ENCODE measurements at regions not wholly inside any gene's neighbourhood (a gene's known extent, or its start where the extent isn't known, plus 50 kb on each side); places are given as distances from the start of the nearest gene placed in this dataset.

DNA sequence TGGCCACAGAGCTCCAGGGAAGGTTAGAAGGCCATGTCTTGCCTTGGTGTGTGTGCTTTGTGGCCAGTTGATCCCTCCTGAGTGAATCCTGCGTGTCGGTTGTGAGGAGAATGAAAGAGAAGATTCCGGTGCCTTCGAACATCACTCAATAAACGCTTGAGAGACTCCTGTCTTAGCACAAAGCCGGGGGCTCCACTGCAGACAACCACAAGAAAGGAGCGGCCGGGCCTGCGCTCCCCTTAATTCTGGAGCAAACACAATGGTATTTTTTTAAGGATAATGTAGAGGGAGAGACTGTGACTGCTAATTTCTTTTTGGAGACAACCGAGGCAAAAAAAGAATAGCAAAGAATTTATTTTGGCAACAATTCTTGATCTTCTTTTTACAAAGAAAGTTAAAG lies 286.8 kb upstream of the SHH start:
- no peaks in the 10 kb centered on the region for H3K4me1 ChIP-seq (ENCODE audit: control insufficient read depth, insufficient read depth, low read length)
- no peaks in the 10 kb centered on the region for H3K27me3 ChIP-seq (replicated peaks; ENCODE audit: control insufficient read depth, insufficient read depth, low read length)
- H3K9ac ChIP-seq (ENCODE audit: low read length): no peak overlapping the region
- no peak overlapping the region for H3K4me3 ChIP-seq (ENCODE audit: low read length)
- no peak for DNase-seq (ENCODE audit: low read depth)
- H3K9me3 ChIP-seq (ENCODE audit: control insufficient read depth, low read length): no peaks in the 10 kb centered on the region
- H3K36me3 ChIP-seq (ENCODE audit: control insufficient read depth, insufficient read depth, low read length, severe bottlenecking): no peaks in the 10 kb centered on the region

DNA sequence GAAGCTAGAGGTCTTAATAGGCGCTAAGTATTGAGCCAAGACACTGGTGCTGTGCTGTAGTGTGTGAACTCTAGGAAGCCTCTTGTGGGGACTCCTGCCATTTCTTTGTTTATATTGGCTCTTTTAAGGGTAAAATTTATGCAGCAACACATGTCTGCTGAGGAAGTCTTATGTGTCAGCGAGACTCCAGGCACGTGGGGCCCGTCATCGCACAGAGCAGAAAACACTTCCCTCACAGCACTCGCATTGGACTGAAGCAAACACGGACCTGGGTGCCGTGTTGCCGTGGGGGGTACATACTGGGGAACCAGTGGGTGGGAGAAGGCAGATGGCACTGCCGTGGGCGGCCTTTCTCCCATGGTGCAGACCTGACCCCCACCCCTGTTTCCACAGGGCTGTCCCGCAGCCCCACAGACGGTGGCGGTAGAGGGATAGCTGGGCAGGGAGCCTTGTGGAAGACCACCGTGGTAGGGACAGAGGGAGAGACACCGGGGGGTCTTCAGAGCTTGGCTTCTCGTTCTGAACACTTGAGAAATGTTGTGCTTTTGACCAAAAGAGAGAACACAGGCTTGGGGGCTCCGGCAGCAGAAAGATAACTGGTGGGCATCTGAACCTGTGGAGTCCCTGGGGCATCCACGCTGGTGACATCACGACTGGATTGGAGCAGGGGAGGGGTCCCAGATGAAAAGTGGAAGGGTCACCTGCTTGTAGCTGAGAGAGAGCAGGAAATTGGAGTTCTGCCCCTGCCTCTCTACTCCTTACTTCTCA lies 284.7 kb upstream of the SHH start:
- no peak for DNase-seq (ENCODE audit: low read depth)
- no peaks in the 10 kb centered on the region for H3K36me3 ChIP-seq (ENCODE audit: control insufficient read depth, insufficient read depth, low read length, severe bottlenecking)
- no peak overlapping the region for H3K4me3 ChIP-seq (ENCODE audit: low read length)
- no peaks in the 10 kb centered on the region for H3K4me1 ChIP-seq (ENCODE audit: control insufficient read depth, insufficient read depth, low read length)
- H3K27me3 ChIP-seq (replicated peaks; ENCODE audit: control insufficient read depth, insufficient read depth, low read length): no peaks in the 10 kb centered on the region
- no peaks in the 10 kb centered on the region for H3K9me3 ChIP-seq (ENCODE audit: control insufficient read depth, low read length)
- H3K9ac ChIP-seq (ENCODE audit: low read length): no peak overlapping the region

- Histone ChIP-seq H3K9ac (ENCODE audit: low read length) (no peak overlapping the region), H3K27me3 (replicated peaks; ENCODE audit: control insufficient read depth, insufficient read depth, low read length) (no peaks in the 10 kb centered on the region), H3K4me1 (ENCODE audit: control insufficient read depth, insufficient read depth, low read length) (no peaks in the 10 kb centered on the region), H3K4me3 (ENCODE audit: low read length) (no peak overlapping the region), H3K9me3 (ENCODE audit: control insufficient read depth, low read length) (no peaks in the 10 kb centered on the region), H3K36me3 (ENCODE audit: control insufficient read depth, insufficient read depth, low read length, severe bottlenecking) (no peaks in the 10 kb centered on the region)
- DNase-seq (ENCODE audit: low read depth): no peak
Observed at GRCh38 chr7:156095908-156096539, 283.8 kb upstream of the SHH start.

DNA sequence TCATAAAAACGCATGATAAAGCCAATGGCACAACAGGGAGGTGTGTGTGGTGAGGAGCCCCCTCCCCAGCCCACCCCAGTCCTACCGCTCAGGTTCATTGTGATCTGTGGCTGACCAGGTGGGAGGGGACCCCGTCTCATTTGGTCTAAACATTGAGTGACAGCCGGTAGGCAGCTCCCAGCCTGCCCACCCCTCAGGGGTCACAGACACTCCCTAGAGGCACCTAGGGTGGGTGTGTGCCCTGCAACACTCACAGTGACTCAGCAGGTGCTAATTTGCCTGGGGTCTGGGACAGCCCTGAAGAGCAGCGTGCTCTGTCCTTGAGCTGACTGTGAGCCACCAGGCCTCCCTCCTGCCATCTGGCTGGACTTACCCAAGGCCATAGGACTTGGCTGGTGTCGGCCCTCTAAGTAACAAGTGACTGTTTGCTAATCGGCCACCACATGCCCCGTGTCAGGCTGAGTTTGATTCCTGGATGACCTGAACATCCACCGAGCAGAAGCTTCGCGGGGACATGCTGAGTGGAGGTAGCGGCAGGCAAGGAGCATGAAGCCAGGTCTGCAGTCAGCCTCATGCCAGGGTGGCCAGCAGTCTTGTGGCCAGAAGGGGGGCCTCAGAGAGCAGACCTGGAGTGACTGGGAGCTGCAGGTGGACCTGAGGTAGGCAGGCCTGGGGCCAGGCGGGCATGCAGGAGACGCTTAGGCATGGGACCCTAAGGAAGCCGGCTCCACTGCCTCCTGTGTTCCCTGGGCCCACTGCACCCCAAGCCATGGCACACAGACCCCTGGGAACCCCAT lies 282.3 kb upstream of the SHH start:
- no peak for DNase-seq (ENCODE audit: low read depth)
- H3K4me3 ChIP-seq (ENCODE audit: low read length): no peak overlapping the region
- no peaks in the 10 kb centered on the region for H3K4me1 ChIP-seq (ENCODE audit: control insufficient read depth, insufficient read depth, low read length)
- H3K9me3 ChIP-seq (ENCODE audit: control insufficient read depth, low read length): no peaks in the 10 kb centered on the region
- H3K36me3 ChIP-seq (ENCODE audit: control insufficient read depth, insufficient read depth, low read length, severe bottlenecking): no peaks in the 10 kb centered on the region
- no peak overlapping the region for H3K9ac ChIP-seq (ENCODE audit: low read length)
- H3K27me3 ChIP-seq (replicated peaks; ENCODE audit: control insufficient read depth, insufficient read depth, low read length): no peaks in the 10 kb centered on the region

GRCh38 chr7:156092307-156092706 lies 280.0 kb upstream of the SHH start:
- H3K9me3 ChIP-seq (ENCODE audit: control insufficient read depth, low read length): peaks cover 4% of the 10 kb centered on the region
- H3K4me3 ChIP-seq (ENCODE audit: low read length): no peak overlapping the region
- no peaks in the 10 kb centered on the region for H3K36me3 ChIP-seq (ENCODE audit: control insufficient read depth, insufficient read depth, low read length, severe bottlenecking)
- no peak overlapping the region for H3K9ac ChIP-seq (ENCODE audit: low read length)
- H3K4me1 ChIP-seq (ENCODE audit: control insufficient read depth, insufficient read depth, low read length): no peaks in the 10 kb centered on the region
- DNase-seq (ENCODE audit: low read depth): no peak
- H3K27me3 ChIP-seq (replicated peaks; ENCODE audit: control insufficient read depth, insufficient read depth, low read length): no peaks in the 10 kb centered on the region

- no peak overlapping the region for H3K9ac ChIP-seq (ENCODE audit: low read length)
- no peak overlapping the region for H3K4me3 ChIP-seq (ENCODE audit: low read length)
- no peak for DNase-seq (ENCODE audit: low read depth)
- H3K4me1 ChIP-seq (ENCODE audit: control insufficient read depth, insufficient read depth, low read length): no peaks in the 10 kb centered on the region
- H3K9me3 ChIP-seq (ENCODE audit: control insufficient read depth, low read length): peaks cover 4% of the 10 kb centered on the region
- no peaks in the 10 kb centered on the region for H3K36me3 ChIP-seq (ENCODE audit: control insufficient read depth, insufficient read depth, low read length, severe bottlenecking)
- no peaks in the 10 kb centered on the region for H3K27me3 ChIP-seq (replicated peaks; ENCODE audit: control insufficient read depth, insufficient read depth, low read length)
Observed at GRCh38 chr7:156091519-156092080, 279.3 kb upstream of the SHH start.

DNA sequence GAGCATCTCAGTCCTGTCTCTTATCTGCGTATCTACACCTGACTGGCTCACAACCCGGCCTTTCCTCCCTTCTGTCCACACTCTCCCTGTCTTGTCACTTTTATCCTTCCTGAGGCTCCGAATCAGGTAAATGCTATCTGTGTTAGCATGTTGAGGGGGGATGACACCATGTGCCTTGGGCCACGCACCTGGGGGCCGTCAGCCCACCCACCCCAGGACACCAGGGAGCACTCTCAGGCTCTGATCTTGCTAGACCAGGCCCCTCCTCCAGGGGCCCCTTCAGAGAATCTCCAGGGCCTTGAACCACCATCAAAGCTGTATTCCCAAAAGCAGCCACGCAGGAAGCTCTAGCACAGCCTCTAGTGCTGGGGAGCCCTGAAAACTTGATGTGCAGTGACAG lies 278.7 kb upstream of the SHH start:
- no peaks in the 10 kb centered on the region for H3K36me3 ChIP-seq (ENCODE audit: control insufficient read depth, insufficient read depth, low read length, severe bottlenecking)
- no peak overlapping the region for H3K4me3 ChIP-seq (ENCODE audit: low read length)
- no peak overlapping the region for H3K9ac ChIP-seq (ENCODE audit: low read length)
- H3K4me1 ChIP-seq (ENCODE audit: control insufficient read depth, insufficient read depth, low read length): no peaks in the 10 kb centered on the region
- no peaks in the 10 kb centered on the region for H3K27me3 ChIP-seq (replicated peaks; ENCODE audit: control insufficient read depth, insufficient read depth, low read length)
- no peak for DNase-seq (ENCODE audit: low read depth)
- peaks cover 4% of the 10 kb centered on the region for H3K9me3 ChIP-seq (ENCODE audit: control insufficient read depth, low read length)

GRCh38 chr7:156089222-156089621 lies 277.0 kb upstream of the SHH start:
- Histone ChIP-seq H3K27me3 (replicated peaks; ENCODE audit: control insufficient read depth, insufficient read depth, low read length) (no peaks in the 10 kb centered on the region), H3K36me3 (ENCODE audit: control insufficient read depth, insufficient read depth, low read length, severe bottlenecking) (no peaks in the 10 kb centered on the region), H3K9ac (ENCODE audit: low read length) (no peak overlapping the region), H3K4me1 (ENCODE audit: control insufficient read depth, insufficient read depth, low read length) (no peaks in the 10 kb centered on the region), H3K4me3 (ENCODE audit: low read length) (no peak overlapping the region), H3K9me3 (ENCODE audit: control insufficient read depth, low read length) (peaks cover 4% of the 10 kb centered on the region)
- DNase-seq (ENCODE audit: low read depth): no peak

- DNase-seq (ENCODE audit: low read depth): no peak
- Histone ChIP-seq H3K9me3 (ENCODE audit: control insufficient read depth, low read length) (peaks cover 4% of the 10 kb centered on the region), H3K9ac (ENCODE audit: low read length) (no peak overlapping the region), H3K4me1 (ENCODE audit: control insufficient read depth, insufficient read depth, low read length) (no peaks in the 10 kb centered on the region), H3K27me3 (replicated peaks; ENCODE audit: control insufficient read depth, insufficient read depth, low read length) (no peaks in the 10 kb centered on the region), H3K4me3 (ENCODE audit: low read length) (no peak overlapping the region), H3K36me3 (ENCODE audit: control insufficient read depth, insufficient read depth, low read length, severe bottlenecking) (no peaks in the 10 kb centered on the region)
Observed at GRCh38 chr7:156088115-156088514, 275.9 kb upstream of the SHH start.

GRCh38 chr7:156082048-156083040 lies 270.1 kb upstream of the SHH start:
- no peaks in the 10 kb centered on the region for H3K27me3 ChIP-seq (replicated peaks; ENCODE audit: control insufficient read depth, insufficient read depth, low read length)
- no peak for DNase-seq (ENCODE audit: low read depth)
- no peak overlapping the region for H3K9ac ChIP-seq (ENCODE audit: low read length)
- no peaks in the 10 kb centered on the region for H3K4me1 ChIP-seq (ENCODE audit: control insufficient read depth, insufficient read depth, low read length)
- no peak overlapping the region for H3K4me3 ChIP-seq (ENCODE audit: low read length)
- H3K36me3 ChIP-seq (ENCODE audit: control insufficient read depth, insufficient read depth, low read length, severe bottlenecking): no peaks in the 10 kb centered on the region
- no peaks in the 10 kb centered on the region for H3K9me3 ChIP-seq (ENCODE audit: control insufficient read depth, low read length)

Measured in adipocyte (in vitro differentiated cells).